GM12878 (cell line): ENCODE measurements at regions not wholly inside any gene's neighbourhood (a gene's known extent, or its start where the extent isn't known, plus 50 kb on each side); places are given as distances from the start of the nearest gene placed in this dataset.

Experiments used
- ATAC-seq: fragments of 200-7000 bp; cut with Tn5 transposase; 3 replicates; pipeline ENCODE4 v1.9.1; 2020; ENCODE audit warnings: mild to moderate bottlenecking, moderate library complexity
- BruUV-seq: library from RNA; stranded (reverse); fragments of 400-500 nt; replicated peaks from 2 replicates; lab custom pipeline; 2021; lab: Mats Ljungman, UMichigan
- CTCF ChIA-PET: fragments of 300-600 bp; sonication (Branson Sonifier 250); formaldehyde crosslinking; extraction: SDS; loops from one replicate; lab custom pipeline; 2021; ENCODE audit warnings: inconsistent platforms; lab: Yijun Ruan, JAX
- POLR2A ChIA-PET: fragments of 350-600 bp; formaldehyde crosslinking; extraction: SDS; loops from one replicate; lab custom pipeline; 2021; ENCODE audit warnings: inconsistent platforms; lab: Charles Lee
- RAD21 ChIA-PET: fragments of 300-600 bp; sonication (Branson Sonifier 250); formaldehyde crosslinking; loops from one replicate; lab custom pipeline; 2023; ENCODE audit warnings: antibody characterized with exemption; ENCODE audit not compliant: unreplicated experiment; lab: Charles Lee
- SMC1A ChIA-PET: fragments of 300-600 bp; sonication (Branson Sonifier 250); formaldehyde crosslinking; loops from one replicate; lab custom pipeline; 2023; ENCODE audit not compliant: unreplicated experiment, uncharacterized antibody; lab: Charles Lee
- DNase-seq: peaks from one replicate; pipeline ENCODE4 v3.0.0-alpha.2; 2011; ENCODE audit warnings: low read depth, low spot score
- FAIRE-seq: peaks from 3 replicates; lab custom pipeline; 2011; peaks lifted over from hg19 to GRCh38; lab: Jason Lieb, UNC
- H2AFZ ChIP-seq: 2 replicates; pipeline ENCODE4 v1.6.0; 2011; ENCODE audit warnings: low read depth, low read length, control low read depth; ENCODE audit not compliant: control insufficient read depth
- H3K27ac ChIP-seq: 2 replicates; pipeline ENCODE4 v1.5.1; 2011; ENCODE audit warnings: control low read depth; ENCODE audit not compliant: control insufficient read depth, insufficient read depth
- H3K27me3 ChIP-seq, 2 experiments: replicated peaks in 1 of 2; 2 replicates each; pipeline versions ENCODE4 v1.6.0 to v1.6.1; 2011; ENCODE audit warnings: low read length in 1 of 2; ENCODE audit not compliant: control insufficient read depth in 2 of 2, insufficient read depth in 2 of 2
- H3K36me3 ChIP-seq, 2 experiments: 2 replicates each; pipeline ENCODE4 v1.5.1; 2011; ENCODE audit warnings: low read length in 1 of 2; ENCODE audit not compliant: control insufficient read depth in 2 of 2, insufficient read depth in 2 of 2
- H3K4me1 ChIP-seq: 2 replicates; pipeline ENCODE4 v1.6.1; 2011; ENCODE audit warnings: mild to moderate bottlenecking, low read length, moderate library complexity, mixed read lengths; ENCODE audit not compliant: control insufficient read depth, insufficient read depth
- H3K4me2 ChIP-seq: 2 replicates; pipeline ENCODE4 v1.6.0; 2011; ENCODE audit warnings: control low read depth; ENCODE audit not compliant: control insufficient read depth, insufficient read depth
- H3K4me3 ChIP-seq: fragments of 200-600 bp; sonication (generic); 2 replicates; pipeline ENCODE4 v1.5.1; 2016
- H3K79me2 ChIP-seq: 2 replicates; pipeline ENCODE4 v1.6.0; 2011; ENCODE audit warnings: low read length; ENCODE audit not compliant: control insufficient read depth, insufficient read depth
- H3K9ac ChIP-seq: 2 replicates; pipeline ENCODE4 v1.8.0; 2011; ENCODE audit warnings: low read length, control low read depth, mixed read lengths; ENCODE audit not compliant: control insufficient read depth, insufficient read depth
- H3K9me3 ChIP-seq: replicated peaks from 3 replicates; pipeline ENCODE4 v1.5.1; 2011; ENCODE audit warnings: mild to moderate bottlenecking, low read length; ENCODE audit not compliant: control insufficient read depth, insufficient read depth
- H4K20me1 ChIP-seq: 2 replicates; pipeline ENCODE4 v1.6.0; 2011; ENCODE audit not compliant: control insufficient read depth, insufficient read depth
- EED ChIP-seq: sonication (generic); IDR thresholded peaks from 2 replicates; pipeline ENCODE4 v1.6.1; 2016; ENCODE audit warnings: antibody characterized with exemption, low read depth
- EZH2 ChIP-seq: IDR thresholded peaks from 2 replicates; pipeline ENCODE4 v1.6.1; 2012; ENCODE audit warnings: low read depth, mild to moderate bottlenecking, control low read depth, inconsistent platforms, low read length, borderline replicate concordance; ENCODE audit not compliant: control insufficient read depth
- FOS ChIP-seq: IDR thresholded peaks from 3 replicates; pipeline ENCODE4 v1.6.1; 2011; ENCODE audit warnings: borderline replicate concordance; ENCODE audit not compliant: insufficient read length; ENCODE audit errors: extremely low read depth
- HDAC6 ChIP-seq: fragments of 200-600 bp; sonication (generic); IDR thresholded peaks from one replicate; pipeline ENCODE4 v1.8.0; 2017; ENCODE audit warnings: antibody characterized with exemption; ENCODE audit not compliant: unreplicated experiment
- HDGF ChIP-seq: fragments of 450-650 bp; IDR thresholded peaks from 2 replicates; pipeline ENCODE4 v1.6.1; 2016; ENCODE audit warnings: antibody characterized with exemption
- IRF3 ChIP-seq: fragments of 450-650 bp; IDR thresholded peaks from 2 replicates; pipeline ENCODE4 v1.6.1; 2014; ENCODE audit warnings: mild to moderate bottlenecking
- KDM1A ChIP-seq: fragments of 200-600 bp; sonication (generic); IDR thresholded peaks from 2 replicates; pipeline ENCODE4 v1.6.1; 2016; ENCODE audit warnings: borderline replicate concordance
- MAX ChIP-seq: IDR thresholded peaks from 2 replicates; pipeline ENCODE4 v1.6.1; 2012; ENCODE audit warnings: low read depth, low read length, improper control_type of control experiment
- MTA2 ChIP-seq: fragments of 450-650 bp; IDR thresholded peaks from 2 replicates; pipeline ENCODE4 v1.6.1; 2016; ENCODE audit warnings: low read depth, mild to moderate bottlenecking, moderate library complexity
- NFIC ChIP-seq: IDR thresholded peaks from 2 replicates; pipeline ENCODE4 v1.6.1; 2012; ENCODE audit warnings: low read depth, mild to moderate bottlenecking, inconsistent platforms, low read length, moderate library complexity
- NFXL1 ChIP-seq: fragments of 450-650 bp; IDR thresholded peaks from 2 replicates; pipeline ENCODE4 v1.6.1; 2017; ENCODE audit warnings: antibody characterized with exemption, mild to moderate bottlenecking, borderline replicate concordance
- NR2F1 ChIP-seq: fragments of 450-650 bp; conservative IDR thresholded peaks from 2 replicates; pipeline ENCODE4 v1.6.1; 2017; ENCODE audit warnings: mild to moderate bottlenecking
- PAX5 ChIP-seq: IDR thresholded peaks from 2 replicates; pipeline ENCODE4 v1.6.1; 2011; ENCODE audit warnings: low read depth, low read length, borderline replicate concordance
- RAD21 ChIP-seq: IDR thresholded peaks from 2 replicates; pipeline ENCODE4 v1.6.1; 2011; ENCODE audit warnings: mild to moderate bottlenecking, low read depth, low read length, moderate library complexity; ENCODE audit not compliant: insufficient read depth
- RCOR1 ChIP-seq: conservative IDR thresholded peaks from 2 replicates; pipeline ENCODE4 v1.6.1; 2012; ENCODE audit warnings: low read depth, low read length, improper control_type of control experiment
- WRNIP1 ChIP-seq: IDR thresholded peaks from 2 replicates; pipeline ENCODE4 v1.6.1; 2011; ENCODE audit warnings: low read depth, low read length, improper control_type of control experiment, borderline replicate concordance
- ZBTB33 ChIP-seq: fragments of 450-650 bp; IDR thresholded peaks from 2 replicates; pipeline ENCODE4 v1.6.1; 2017; ENCODE audit warnings: mild to moderate bottlenecking
- WGBS: methylation state at CpG from one replicate; pipeline ENCODE4 v1.1.6; 2016; ENCODE audit warnings: low lambda C conversion rate; ENCODE audit not compliant: insufficient replicate concordance, insufficient coverage; ENCODE audit errors: missing lambda C conversion rate; 5-methylcytosine and 5-hydroxymethylcytosine counted together
- in situ Hi-C: fragments of 300-500 bp; cut with MboI; formaldehyde crosslinking; loops from 9 replicates; pipeline ENCODE4 v1.14.3; 2018; ENCODE audit warnings: mixed read lengths
- intact Hi-C: fragments of 100-400 bp; cut with micrococcal nuclease; formaldehyde crosslinking; loops from one replicate; pipeline ENCODE4 v1.14.2; 2022; ENCODE audit not compliant: unreplicated experiment

GRCh38 chr3:124138148-124138547 is 146.2 kb upstream of the ROPN1 start:
- intact Hi-C loops (no loop called here), in situ Hi-C loops (no loop called here)
- no peaks in the 10 kb centered on the region for H3K79me2 ChIP-seq
- no peak for FAIRE-seq
- ChIA-PET RAD21 (no interaction called here), POLR2A (no interaction called here), SMC1A (interaction anchor here (1.1 kb wide), 1 partner anchor 44 kb away, joined by 3 read pairs; no protein-coding TSS in a partner anchor), CTCF (no interaction called here)
- H3K36me3 ChIP-seq: no peaks in the 10 kb centered on the region
- H3K27ac ChIP-seq: no peak overlapping the region
- H4K20me1 ChIP-seq: no peaks in the 10 kb centered on the region
- ATAC-seq: no peak
- BruUV-seq: no TSS peak
- H3K4me3 ChIP-seq: no peak overlapping the region
- TF ChIP-seq HDGF (no peak), MAX (no peak), NR2F1 (no peak), RAD21 (no peak), NFIC (no peak), EED (no peak), NFXL1 (no peak), EZH2 (no peak), MTA2 (no peak)
- DNase-seq: no peak
- H3K27me3 ChIP-seq: no peaks in the 10 kb centered on the region; a peak in 2 of 4 replicates
- H3K9me3 ChIP-seq: no peaks in the 10 kb centered on the region
- H3K9ac ChIP-seq: no peak overlapping the region
- H3K4me2 ChIP-seq: no peak overlapping the region
- H3K4me1 ChIP-seq: no peaks in the 10 kb centered on the region; the same call in 1 of the 2 replicates
- no peak overlapping the region for H2AFZ ChIP-seq

- ChIA-PET POLR2A (no interaction called here), CTCF (no interaction called here), RAD21 (interaction anchor here (1.2 kb wide), 1 partner anchor 37 kb away, joined by 3 read pairs; no protein-coding TSS in a partner anchor), SMC1A (interaction anchor here (0.6 to 1.2 kb wide), 2 partner anchors 25 to 1417 kb away, joined by 3 read pairs; no protein-coding TSS in a partner anchor)
- H3K36me3 ChIP-seq: no peaks in the 10 kb centered on the region
- H2AFZ ChIP-seq: no peak overlapping the region
- in situ Hi-C loops: no loop called here
- WGBS: 34% methylated on average over 4 of the region's 4 CpGs
- no TSS peak for BruUV-seq
- no peaks in the 10 kb centered on the region for H3K79me2 ChIP-seq
- H3K27me3 ChIP-seq: no peaks in the 10 kb centered on the region; a peak in 2 of 4 replicates
- no peaks in the 10 kb centered on the region; the same call in 1 of the 2 replicates for H3K4me1 ChIP-seq
- H4K20me1 ChIP-seq: no peaks in the 10 kb centered on the region
- H3K9me3 ChIP-seq: no peaks in the 10 kb centered on the region
- ATAC-seq (no peak), DNase-seq (no peak), FAIRE-seq (no peak)
- no peak overlapping the region for H3K27ac ChIP-seq
- no peak overlapping the region for H3K4me3 ChIP-seq
- intact Hi-C loops: no loop called here
- no peak overlapping the region for H3K4me2 ChIP-seq
- H3K9ac ChIP-seq: no peak overlapping the region
- TF ChIP-seq FOS (no peak), KDM1A (no peak), RCOR1 (no peak), PAX5 (no peak), IRF3 (no peak), ZBTB33 (no peak), WRNIP1 (no peak), HDAC6 (no peak)
Measured at GRCh38 chr3:124140746-124141145, 148.8 kb upstream of the ROPN1 start.
